Panc1 (cell line): ENCODE measurements at regions not wholly inside any gene's neighbourhood (a gene's known extent, or its start where the extent isn't known, plus 50 kb on each side); places are given as distances from the start of the nearest gene placed in this dataset.

ENCODE experiments used
- POLR2AphosphoS5 ChIP-seq: IDR thresholded peaks from 2 replicates; pipeline ENCODE4 v1.6.1; 2012; ENCODE audit warnings: mild to moderate bottlenecking, low read depth, low read length, moderate library complexity
- SIN3A ChIP-seq: IDR thresholded peaks from 2 replicates; pipeline ENCODE4 v1.6.1; 2012; ENCODE audit warnings: low read depth, mild to moderate bottlenecking, low read length, moderate library complexity, borderline replicate concordance; ENCODE audit not compliant: insufficient read depth
- TCF7L2 ChIP-seq: IDR thresholded peaks from 2 replicates; pipeline ENCODE4 v1.6.1; 2011; ENCODE audit warnings: mild to moderate bottlenecking, low read depth, low read length, inconsistent platforms
- TF ChIP-seq, protein P1 (sequence below): fragments of 450-650 bp; IDR thresholded peaks from 2 replicates; pipeline ENCODE4 v1.5.1; 2017; ENCODE audit warnings: mild to moderate bottlenecking
- TF ChIP-seq, protein P2 (sequence below), 2 experiments: IDR thresholded peaks; 2 replicates each; pipeline ENCODE4 v1.6.1; 2011 to 2012; ENCODE audit warnings: low read depth in 2 of 2, control low read depth in 1 of 2, low read length in 1 of 2, mild to moderate bottlenecking in 1 of 2, moderate library complexity in 1 of 2; ENCODE audit not compliant: insufficient read depth in 1 of 2

DNA sequence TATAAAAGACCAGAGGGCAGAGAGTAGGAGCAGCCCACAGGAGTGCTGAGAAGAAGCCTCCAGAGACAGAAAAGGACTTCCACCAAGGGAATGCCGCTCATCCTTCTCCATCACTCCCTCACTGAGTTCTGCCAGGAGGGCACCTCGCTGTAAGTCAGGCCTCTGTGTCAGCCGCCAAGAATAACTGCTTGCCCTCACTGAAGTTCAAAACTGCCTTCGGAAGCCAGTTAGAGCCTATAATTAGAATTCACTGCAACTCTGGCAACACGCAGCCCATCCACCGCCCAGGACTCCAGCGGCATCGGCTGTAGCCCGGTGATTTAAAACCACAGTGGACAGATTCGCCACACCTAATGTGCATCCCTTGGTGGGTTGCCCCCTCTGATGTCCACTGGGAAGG lies 281.8 kb upstream of the ZNF507 start:
- TF ChIP-seq, protein P1, sequence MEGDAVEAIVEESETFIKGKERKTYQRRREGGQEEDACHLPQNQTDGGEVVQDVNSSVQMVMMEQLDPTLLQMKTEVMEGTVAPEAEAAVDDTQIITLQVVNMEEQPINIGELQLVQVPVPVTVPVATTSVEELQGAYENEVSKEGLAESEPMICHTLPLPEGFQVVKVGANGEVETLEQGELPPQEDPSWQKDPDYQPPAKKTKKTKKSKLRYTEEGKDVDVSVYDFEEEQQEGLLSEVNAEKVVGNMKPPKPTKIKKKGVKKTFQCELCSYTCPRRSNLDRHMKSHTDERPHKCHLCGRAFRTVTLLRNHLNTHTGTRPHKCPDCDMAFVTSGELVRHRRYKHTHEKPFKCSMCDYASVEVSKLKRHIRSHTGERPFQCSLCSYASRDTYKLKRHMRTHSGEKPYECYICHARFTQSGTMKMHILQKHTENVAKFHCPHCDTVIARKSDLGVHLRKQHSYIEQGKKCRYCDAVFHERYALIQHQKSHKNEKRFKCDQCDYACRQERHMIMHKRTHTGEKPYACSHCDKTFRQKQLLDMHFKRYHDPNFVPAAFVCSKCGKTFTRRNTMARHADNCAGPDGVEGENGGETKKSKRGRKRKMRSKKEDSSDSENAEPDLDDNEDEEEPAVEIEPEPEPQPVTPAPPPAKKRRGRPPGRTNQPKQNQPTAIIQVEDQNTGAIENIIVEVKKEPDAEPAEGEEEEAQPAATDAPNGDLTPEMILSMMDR: no peak
- TF ChIP-seq POLR2AphosphoS5 (no peak), SIN3A (no peak), TCF7L2 (no peak)
- TF ChIP-seq, protein P2, sequence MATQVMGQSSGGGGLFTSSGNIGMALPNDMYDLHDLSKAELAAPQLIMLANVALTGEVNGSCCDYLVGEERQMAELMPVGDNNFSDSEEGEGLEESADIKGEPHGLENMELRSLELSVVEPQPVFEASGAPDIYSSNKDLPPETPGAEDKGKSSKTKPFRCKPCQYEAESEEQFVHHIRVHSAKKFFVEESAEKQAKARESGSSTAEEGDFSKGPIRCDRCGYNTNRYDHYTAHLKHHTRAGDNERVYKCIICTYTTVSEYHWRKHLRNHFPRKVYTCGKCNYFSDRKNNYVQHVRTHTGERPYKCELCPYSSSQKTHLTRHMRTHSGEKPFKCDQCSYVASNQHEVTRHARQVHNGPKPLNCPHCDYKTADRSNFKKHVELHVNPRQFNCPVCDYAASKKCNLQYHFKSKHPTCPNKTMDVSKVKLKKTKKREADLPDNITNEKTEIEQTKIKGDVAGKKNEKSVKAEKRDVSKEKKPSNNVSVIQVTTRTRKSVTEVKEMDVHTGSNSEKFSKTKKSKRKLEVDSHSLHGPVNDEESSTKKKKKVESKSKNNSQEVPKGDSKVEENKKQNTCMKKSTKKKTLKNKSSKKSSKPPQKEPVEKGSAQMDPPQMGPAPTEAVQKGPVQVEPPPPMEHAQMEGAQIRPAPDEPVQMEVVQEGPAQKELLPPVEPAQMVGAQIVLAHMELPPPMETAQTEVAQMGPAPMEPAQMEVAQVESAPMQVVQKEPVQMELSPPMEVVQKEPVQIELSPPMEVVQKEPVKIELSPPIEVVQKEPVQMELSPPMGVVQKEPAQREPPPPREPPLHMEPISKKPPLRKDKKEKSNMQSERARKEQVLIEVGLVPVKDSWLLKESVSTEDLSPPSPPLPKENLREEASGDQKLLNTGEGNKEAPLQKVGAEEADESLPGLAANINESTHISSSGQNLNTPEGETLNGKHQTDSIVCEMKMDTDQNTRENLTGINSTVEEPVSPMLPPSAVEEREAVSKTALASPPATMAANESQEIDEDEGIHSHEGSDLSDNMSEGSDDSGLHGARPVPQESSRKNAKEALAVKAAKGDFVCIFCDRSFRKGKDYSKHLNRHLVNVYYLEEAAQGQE (IDR thresholded peaks at IDR 0.05; ENCODE audit: insufficient read depth in 1 of 2, low read depth in 2 of 2, low read length in 1 of 2): no peak
